ENCODE measurements at regions not wholly inside any gene's neighbourhood (a gene's known extent, or its start where the extent isn't known, plus 50 kb on each side); places are given as distances from the start of the nearest gene placed in this dataset.
"Not testable (repeated sequence)": the region's sequence is repeated elsewhere in the genome, so short reads cannot be mapped to it uniquely, and the experiment has no call there.

- H2AFZ ChIP-seq (ENCODE audit: low read length) = no peak overlapping the region
- intact Hi-C loops (cut with micrococcal nuclease; ENCODE audit: unreplicated experiment) = no loop called here
- H3K4me1 ChIP-seq (ENCODE audit: insufficient read depth, low read length, poor library complexity, severe bottlenecking) = no peaks in the 10 kb centered on the region
- H3K4me2 ChIP-seq (ENCODE audit: low read length) = no peak overlapping the region
- POLR2A ChIA-PET = no interaction called here
- TF ChIP-seq CTCF (conservative IDR thresholded peaks at IDR 0.05; ENCODE audit: low read length) = no peak
- no peak for TF ChIP-seq EZH2phosphoT487 (IDR thresholded peaks at IDR 0.05; ENCODE audit: borderline replicate concordance, low read depth, low read length)
- H3K36me3 ChIP-seq (ENCODE audit: insufficient read depth, low read length) = no peaks in the 10 kb centered on the region
- no peak overlapping the region for H3K27ac ChIP-seq (ENCODE audit: low read depth, low read length, poor library complexity, severe bottlenecking)
- H3K9me2 ChIP-seq (ENCODE audit: insufficient read depth, low read length) = no peaks in the 10 kb centered on the region
- no peak overlapping the region for H3K4me3 ChIP-seq (ENCODE audit: low read depth, low read length, poor library complexity, severe bottlenecking)
- no peaks in the 10 kb centered on the region for H3K79me2 ChIP-seq (ENCODE audit: insufficient read depth, low read depth, low read length)
- H3K9me3 ChIP-seq (ENCODE audit: low read length) = no peaks in the 10 kb centered on the region
- CTCF ChIA-PET (ENCODE audit: unreplicated experiment) = no interaction called here
- DNase-seq (ENCODE audit: low spot score) = no peak
- no peaks in the 10 kb centered on the region for H4K20me1 ChIP-seq (ENCODE audit: insufficient read depth, low read length)
- no TSS peak for BruUV-seq (replicated peaks)
Measured at GRCh38 chr1:102798718-102799117, 309.6 kb downstream of the COL11A1 start.

GRCh38 chr1:102796429-102796828, 311.9 kb downstream of the COL11A1 start:
- no peaks in the 10 kb centered on the region for H3K36me3 ChIP-seq (ENCODE audit: insufficient read depth, low read length)
- TF ChIP-seq EZH2phosphoT487 (IDR thresholded peaks at IDR 0.05; ENCODE audit: borderline replicate concordance, low read depth, low read length) = no peak
- TF ChIP-seq CTCF (conservative IDR thresholded peaks at IDR 0.05; ENCODE audit: low read length) = no peak
- no peak overlapping the region for H3K27ac ChIP-seq (ENCODE audit: low read depth, low read length, poor library complexity, severe bottlenecking)
- no peak overlapping the region for H3K4me2 ChIP-seq (ENCODE audit: low read length)
- ChIA-PET CTCF (ENCODE audit: unreplicated experiment) (no interaction called here), POLR2A (no interaction called here)
- H3K4me1 ChIP-seq (ENCODE audit: insufficient read depth, low read length, poor library complexity, severe bottlenecking) = no peaks in the 10 kb centered on the region
- no peaks in the 10 kb centered on the region for H3K9me3 ChIP-seq (ENCODE audit: low read length)
- H3K79me2 ChIP-seq (ENCODE audit: insufficient read depth, low read depth, low read length) = no peaks in the 10 kb centered on the region
- H2AFZ ChIP-seq (ENCODE audit: low read length) = no peak overlapping the region
- no peak overlapping the region for H3K4me3 ChIP-seq (ENCODE audit: low read depth, low read length, poor library complexity, severe bottlenecking)
- DNase-seq (ENCODE audit: low spot score) = no peak
- intact Hi-C loops (cut with micrococcal nuclease; ENCODE audit: unreplicated experiment) = no loop called here
- no peaks in the 10 kb centered on the region for H3K9me2 ChIP-seq (ENCODE audit: insufficient read depth, low read length)
- H4K20me1 ChIP-seq (ENCODE audit: insufficient read depth, low read length) = no peaks in the 10 kb centered on the region
- no TSS peak for BruUV-seq (replicated peaks)

- TF ChIP-seq CTCF (conservative IDR thresholded peaks at IDR 0.05; ENCODE audit: low read length) = peak; percentile 49
- no peak for TF ChIP-seq EZH2phosphoT487 (IDR thresholded peaks at IDR 0.05; ENCODE audit: borderline replicate concordance, low read depth, low read length)
- BruUV-seq (replicated peaks) = no TSS peak
- POLR2A ChIA-PET = no interaction called here
- Histone ChIP-seq H3K36me3 (ENCODE audit: insufficient read depth, low read length) (no peaks in the 10 kb centered on the region), H4K20me1 (ENCODE audit: insufficient read depth, low read length) (no peaks in the 10 kb centered on the region), H3K9me2 (ENCODE audit: insufficient read depth, low read length) (no peaks in the 10 kb centered on the region), H3K79me2 (ENCODE audit: insufficient read depth, low read depth, low read length) (no peaks in the 10 kb centered on the region), H2AFZ (ENCODE audit: low read length) (no peak overlapping the region), H3K9me3 (ENCODE audit: low read length) (no peaks in the 10 kb centered on the region), H3K4me2 (ENCODE audit: low read length) (no peak overlapping the region), H3K4me3 (ENCODE audit: low read depth, low read length, poor library complexity, severe bottlenecking) (no peak overlapping the region), H3K4me1 (ENCODE audit: insufficient read depth, low read length, poor library complexity, severe bottlenecking) (no peaks in the 10 kb centered on the region), H3K27ac (ENCODE audit: low read depth, low read length, poor library complexity, severe bottlenecking) (no peak overlapping the region)
- DNase-seq (ENCODE audit: low spot score) = no peak
- CTCF ChIA-PET (ENCODE audit: unreplicated experiment) = no interaction called here
- intact Hi-C loops (cut with micrococcal nuclease; ENCODE audit: unreplicated experiment) = no loop called here
Measured at GRCh38 chr1:102790997-102791396, 317.3 kb downstream of the COL11A1 start.

- H3K36me3 ChIP-seq (ENCODE audit: insufficient read depth, low read length); H4K20me1 ChIP-seq (ENCODE audit: insufficient read depth, low read length); DNase-seq (ENCODE audit: low spot score); H3K4me2 ChIP-seq (ENCODE audit: low read length); CTCF ChIA-PET (ENCODE audit: unreplicated experiment); H3K79me2 ChIP-seq (ENCODE audit: insufficient read depth, low read depth, low read length); H2AFZ ChIP-seq (ENCODE audit: low read length); H3K4me3 ChIP-seq (ENCODE audit: low read depth, low read length, poor library complexity, severe bottlenecking); H3K9me3 ChIP-seq (ENCODE audit: low read length); H3K9me2 ChIP-seq (ENCODE audit: insufficient read depth, low read length); H3K4me1 ChIP-seq (ENCODE audit: insufficient read depth, low read length, poor library complexity, severe bottlenecking); BruUV-seq (replicated peaks); H3K27ac ChIP-seq (ENCODE audit: low read depth, low read length, poor library complexity, severe bottlenecking); intact Hi-C loops (cut with micrococcal nuclease; ENCODE audit: unreplicated experiment); POLR2A ChIA-PET: not testable (repeated sequence)
Measured at GRCh38 chr1:102789951-102790350, 318.4 kb downstream of the COL11A1 start.
